Hematopoietic multipotent progenitor cell treated with erythropoietin and hydrocortisone succinate and interleukin-3 and kit ligand, for 6 days (in vitro differentiated cells): ENCODE measurements at regions not wholly inside any gene's neighbourhood (a gene's known extent, or its start where the extent isn't known, plus 50 kb on each side); places are given as distances from the start of the nearest gene placed in this dataset.

Source experiments
- DNase-seq: peaks from one replicate; pipeline ENCODE4 v3.0.0-alpha.2; 2015

DNA sequence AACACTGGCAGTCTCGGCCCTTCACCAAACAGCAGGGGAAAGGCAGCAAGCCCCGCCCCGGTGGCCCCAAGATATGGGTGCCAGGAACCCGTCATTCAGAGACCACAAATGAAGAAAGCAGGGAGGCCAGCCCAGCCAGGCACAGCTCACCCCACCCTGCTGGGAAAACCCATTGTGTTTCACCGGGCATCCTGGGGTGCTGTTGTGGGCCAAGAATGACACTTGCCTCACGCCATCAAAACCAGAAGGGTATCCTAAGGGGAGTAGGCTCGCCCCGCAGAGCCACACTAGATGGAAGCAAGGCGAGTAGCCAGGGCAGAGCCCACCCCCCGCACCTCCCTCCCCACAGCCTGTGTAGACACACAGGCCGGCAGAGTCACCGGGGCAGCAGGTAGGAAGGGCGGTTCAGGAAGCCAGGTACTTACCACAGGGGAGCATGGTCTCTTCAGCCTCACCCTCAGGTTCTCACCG lies 72.5 kb upstream of the KCNMA1 start:
- no peak for DNase-seq

DNA sequence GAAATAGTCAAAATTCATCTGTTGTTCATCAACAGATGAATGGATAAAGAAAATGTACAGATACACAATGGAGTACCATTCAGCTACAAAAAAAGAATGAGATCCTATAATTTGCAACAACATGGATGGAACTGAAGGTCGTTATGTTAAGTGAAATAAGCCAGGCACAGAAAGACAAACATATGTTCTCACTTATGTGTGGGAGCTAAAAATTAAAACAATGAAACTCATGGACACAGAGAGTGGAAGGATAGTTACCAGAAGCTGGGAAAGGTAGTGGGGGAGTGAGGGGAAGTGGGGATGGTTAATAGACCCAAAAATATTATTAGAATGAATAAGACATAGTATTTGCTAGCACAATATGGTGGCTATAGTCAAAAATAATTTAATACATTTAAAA lies 70.0 kb upstream of the KCNMA1 start:
- DNase-seq, result no peak

DNA sequence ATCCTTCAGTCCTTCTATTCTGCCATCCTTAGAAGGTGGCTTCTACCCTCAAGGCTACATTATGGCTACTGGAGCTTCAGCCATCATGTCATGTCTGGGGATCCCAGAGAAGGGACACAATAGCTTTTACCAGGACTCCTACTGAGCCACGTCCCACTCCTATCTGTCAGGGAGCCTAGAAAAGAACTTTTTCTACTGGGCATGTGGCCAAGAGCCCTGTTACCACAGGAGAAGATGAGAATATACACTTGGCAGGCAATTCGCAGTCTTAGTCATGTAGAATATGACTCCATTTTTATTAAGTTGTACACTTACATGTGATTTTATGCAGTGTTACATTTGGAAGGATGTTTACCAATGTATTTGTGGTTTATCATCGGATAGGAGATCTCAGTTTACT lies 64.6 kb upstream of the KCNMA1 start:
- DNase-seq, result peak; percentile 39

DNA sequence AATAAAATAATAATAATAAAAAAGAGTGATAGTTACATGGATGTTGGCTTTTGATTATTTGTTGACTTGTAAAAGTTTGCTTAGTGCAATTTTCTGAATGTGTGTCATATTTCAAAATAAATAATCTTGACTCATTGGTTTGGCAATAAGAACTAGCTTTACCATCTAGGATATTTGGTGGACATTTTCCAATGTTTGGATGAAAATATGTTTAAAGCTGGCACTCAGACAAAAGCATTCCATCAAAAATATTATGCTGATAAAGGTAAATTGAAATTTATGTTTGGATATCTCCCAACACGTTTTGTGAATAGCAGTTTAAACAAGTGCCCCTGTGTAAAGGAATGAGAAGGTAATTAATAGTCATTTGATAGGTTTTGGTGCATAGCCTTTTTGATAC lies 62.5 kb upstream of the KCNMA1 start:
- no peak for DNase-seq

DNA sequence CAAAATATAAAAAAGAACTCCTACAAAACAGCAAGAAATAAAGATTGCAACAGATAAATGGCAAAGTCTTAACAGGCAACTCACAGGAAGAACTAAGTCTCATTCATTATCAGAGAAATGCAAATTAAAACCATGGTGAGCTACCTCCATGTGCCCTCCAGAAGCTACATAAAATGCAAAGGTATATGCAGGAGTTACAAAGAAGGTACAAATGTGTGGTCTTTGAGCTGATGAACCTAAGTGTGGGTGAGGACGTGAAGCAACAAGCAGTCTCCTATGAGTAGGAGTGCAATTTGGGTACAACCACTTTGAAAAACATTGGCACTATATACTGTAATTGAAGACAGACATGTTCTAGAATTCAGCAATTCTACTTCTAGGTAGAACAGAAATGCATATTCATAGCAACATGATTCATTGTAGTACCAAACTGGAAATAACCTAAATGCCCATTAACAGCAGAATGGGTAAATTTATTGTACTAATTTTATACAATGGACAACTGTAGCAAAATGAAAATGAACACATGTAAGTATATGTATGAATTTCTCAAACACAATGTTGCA lies 61.6 kb upstream of the KCNMA1 start:
- DNase-seq, result no peak

DNA sequence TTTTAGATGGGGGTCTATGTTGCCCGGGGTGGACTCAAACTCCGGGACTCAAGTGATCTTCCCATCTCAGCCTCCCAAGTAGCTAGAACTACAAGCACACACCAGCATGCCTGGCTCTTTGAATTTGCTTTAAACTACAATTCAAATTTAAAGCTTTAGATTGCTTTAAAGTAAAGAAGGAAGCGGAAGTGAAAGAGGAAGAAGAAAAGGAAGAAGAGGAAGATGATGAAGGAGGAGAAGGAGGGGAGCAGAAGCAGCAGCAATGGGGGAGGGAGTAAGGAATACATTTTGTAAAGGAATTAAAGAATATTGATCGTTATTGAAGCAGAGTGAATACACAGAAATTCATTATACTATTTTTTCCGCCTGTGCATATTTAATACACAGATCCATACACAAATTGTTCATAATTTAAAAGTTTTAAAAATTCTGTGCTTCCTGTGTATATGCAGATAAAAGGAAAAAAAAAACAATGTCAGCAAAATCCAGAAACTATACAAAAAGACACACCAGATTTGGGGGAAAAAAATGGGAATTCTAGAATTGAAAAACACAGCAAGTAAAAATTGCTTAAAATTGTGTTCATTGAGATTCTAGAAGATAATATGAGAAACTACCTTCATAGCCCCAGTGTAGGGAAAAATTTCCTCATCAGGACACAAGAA lies 60.8 kb upstream of the KCNMA1 start:
- no peak for DNase-seq

DNA sequence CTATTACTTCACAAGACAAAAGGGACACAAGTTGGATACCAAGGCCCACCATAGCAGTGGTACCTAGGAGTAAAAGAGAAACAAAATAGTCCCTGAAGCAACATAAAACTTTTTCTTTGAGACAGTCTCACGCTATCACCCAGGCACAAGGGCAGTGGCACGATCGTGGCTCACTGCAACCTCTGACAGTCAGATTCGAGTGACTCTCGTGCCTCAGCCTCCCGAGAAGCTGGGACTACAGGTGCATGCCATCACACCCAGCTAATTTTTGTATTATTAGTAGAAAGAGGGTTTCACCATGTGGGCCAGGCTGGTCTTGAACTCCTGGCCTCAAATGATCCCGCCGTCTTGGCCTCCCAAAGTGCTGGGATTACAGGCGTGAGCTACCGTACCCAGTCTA lies 59.0 kb upstream of the KCNMA1 start:
- no peak for DNase-seq

DNA sequence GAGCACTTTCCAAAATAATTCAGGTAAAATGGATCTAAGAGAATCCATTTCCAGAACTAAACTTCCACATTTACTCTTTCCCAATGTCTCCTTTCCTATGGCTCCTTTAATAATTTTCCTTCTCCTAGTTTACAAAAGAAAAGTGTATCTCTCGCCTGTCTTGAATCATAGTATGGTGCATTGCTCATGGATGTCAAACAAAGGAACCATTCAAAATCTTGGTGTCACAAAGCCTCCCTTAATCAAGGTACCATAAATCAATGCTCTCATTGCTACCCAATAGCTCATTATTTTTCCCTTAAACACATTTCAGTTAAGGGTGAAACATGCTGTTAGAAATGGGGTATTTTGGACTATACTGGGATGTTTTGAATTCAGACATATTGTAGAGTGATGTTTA lies 57.6 kb upstream of the KCNMA1 start:
- DNase-seq, result no peak

DNA sequence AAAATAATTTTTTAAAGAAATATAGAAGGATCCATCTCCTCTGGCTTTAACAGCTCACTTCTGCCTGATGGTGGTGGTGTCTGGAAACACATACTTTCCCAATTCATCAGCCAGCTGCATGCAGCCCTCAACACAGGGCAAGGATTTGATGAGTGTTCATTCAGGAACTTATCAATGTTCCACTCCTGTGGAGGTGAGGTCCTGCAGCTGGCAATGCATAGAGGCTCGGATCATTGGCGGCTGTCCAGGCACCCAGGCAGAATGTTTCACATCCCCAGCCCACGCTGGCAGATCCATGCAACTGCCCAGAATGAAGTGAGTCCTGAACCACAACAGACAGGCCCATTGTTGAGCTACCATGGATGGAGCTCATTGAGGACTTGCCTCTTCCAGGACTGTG lies 55.2 kb upstream of the KCNMA1 start:
- DNase-seq, result no peak

DNA sequence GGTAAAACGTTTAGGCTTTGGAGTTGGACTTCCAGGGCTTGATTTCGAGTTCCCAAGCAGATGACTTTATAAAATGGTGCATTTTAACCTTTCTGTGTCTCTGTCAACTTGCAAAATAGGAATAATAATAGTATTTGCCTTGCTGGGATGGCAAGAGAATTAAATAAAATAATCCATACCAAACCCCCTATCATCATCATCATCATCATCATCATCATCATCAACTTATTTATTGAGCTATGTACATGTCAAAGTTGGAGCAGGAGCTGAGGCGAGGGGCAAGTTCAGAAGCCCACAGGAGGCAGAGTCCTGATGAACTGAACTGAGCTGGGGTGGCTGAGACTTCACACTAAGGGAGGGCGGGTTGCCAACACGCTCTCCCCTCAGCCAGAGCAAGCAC lies 51.7 kb upstream of the KCNMA1 start:
- DNase-seq, result no peak

DNA sequence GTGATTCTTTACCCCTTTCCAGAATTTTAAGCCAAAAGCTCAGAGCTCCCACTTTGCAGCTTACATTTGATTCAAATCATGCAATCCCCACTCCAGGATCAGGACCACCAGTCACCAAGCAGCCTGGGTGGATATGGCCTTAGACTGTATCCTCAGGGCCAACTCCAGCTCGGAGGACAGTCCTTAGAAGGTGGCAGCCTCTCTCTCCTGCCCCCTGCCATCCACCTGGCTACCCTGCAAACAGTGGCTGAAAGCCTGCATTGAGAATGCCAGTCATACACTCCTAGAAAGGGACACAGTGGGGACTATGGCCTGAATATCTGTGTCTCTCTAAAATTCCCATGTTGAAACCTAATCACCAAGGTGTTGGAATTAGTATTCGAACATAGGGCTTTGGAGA lies 50.0 kb upstream of the KCNMA1 start:
- no peak for DNase-seq
